H9 (cell line): ENCODE measurements at regions not wholly inside any gene's neighbourhood (a gene's known extent, or its start where the extent isn't known, plus 50 kb on each side); places are given as distances from the start of the nearest gene placed in this dataset.

Experiments
- DNase-seq: peaks from one replicate; pipeline ENCODE4 v3.0.0-alpha.2; 2017
- H2AFZ ChIP-seq: one replicate; pipeline ENCODE4 v1.6.1; 2013; ENCODE audit warnings: mild to moderate bottlenecking, low read length, control low read depth, moderate library complexity
- H2AK5ac ChIP-seq: 2 replicates; pipeline ENCODE4 v1.6.1; 2013; ENCODE audit warnings: low read length, control low read depth, mixed read lengths; ENCODE audit not compliant: insufficient read length
- H2BK120ac ChIP-seq: one replicate; pipeline ENCODE4 v1.6.1; 2013; ENCODE audit warnings: low read depth, mild to moderate bottlenecking, low read length, control low read depth, inconsistent platforms; ENCODE audit not compliant: poor library complexity, severe bottlenecking
- H2BK12ac ChIP-seq: 2 replicates; pipeline ENCODE4 v1.6.1; 2013; ENCODE audit warnings: low read length, control low read depth, mixed read lengths, low read depth; ENCODE audit not compliant: insufficient read length
- H2BK15ac ChIP-seq: 2 replicates; pipeline ENCODE4 v1.6.1; 2013; ENCODE audit warnings: low read depth, low read length, control low read depth
- H2BK20ac ChIP-seq: one replicate; pipeline ENCODE4 v1.6.1; 2013; ENCODE audit warnings: low read depth, mild to moderate bottlenecking, low read length, control low read depth, inconsistent platforms; ENCODE audit not compliant: poor library complexity, severe bottlenecking
- H2BK5ac ChIP-seq: 2 replicates; pipeline ENCODE4 v1.6.1; 2013; ENCODE audit warnings: low read length, control low read depth, mixed read lengths; ENCODE audit not compliant: insufficient read length
- H3K14ac ChIP-seq: 2 replicates; pipeline ENCODE4 v1.6.1; 2013; ENCODE audit warnings: low read length, control low read depth; ENCODE audit not compliant: insufficient read depth
- H3K18ac ChIP-seq: 2 replicates; pipeline ENCODE4 v1.6.1; 2013; ENCODE audit warnings: low read depth, mild to moderate bottlenecking, mixed read lengths, low read length, control low read depth; ENCODE audit not compliant: insufficient read length
- H3K23ac ChIP-seq: 2 replicates; pipeline ENCODE4 v1.6.1; 2013; ENCODE audit warnings: low read length, control low read depth, mixed read lengths, low read depth; ENCODE audit not compliant: insufficient read length
- H3K23me2 ChIP-seq: 2 replicates; pipeline ENCODE4 v1.6.1; 2013; ENCODE audit warnings: low read depth, mild to moderate bottlenecking, mixed read lengths, low read length, control low read depth; ENCODE audit not compliant: insufficient read length, poor library complexity, severe bottlenecking
- H3K27ac ChIP-seq: 2 replicates; pipeline ENCODE4 v1.5.1; 2013; ENCODE audit warnings: low read length, control low read depth, mixed read lengths, low read depth; ENCODE audit not compliant: insufficient read length
- H3K27me3 ChIP-seq: 2 replicates; pipeline ENCODE4 v1.6.1; 2013; ENCODE audit warnings: low read length, control low read depth, inconsistent platforms; ENCODE audit not compliant: insufficient read depth
- H3K4ac ChIP-seq: 2 replicates; pipeline ENCODE4 v1.6.1; 2013; ENCODE audit warnings: low read depth, mild to moderate bottlenecking, control low read depth, inconsistent platforms, low read length, moderate library complexity
- H3K4me1 ChIP-seq: 2 replicates; pipeline ENCODE4 v1.6.1; 2013; ENCODE audit warnings: low read length, control low read depth, inconsistent platforms; ENCODE audit not compliant: insufficient read depth
- H3K4me2 ChIP-seq: 2 replicates; pipeline ENCODE4 v1.6.1; 2013; ENCODE audit warnings: low read length, control low read depth, mixed read lengths; ENCODE audit not compliant: insufficient read length, insufficient read depth
- H3K56ac ChIP-seq: 2 replicates; pipeline ENCODE4 v1.6.1; 2013; ENCODE audit warnings: low read depth, mild to moderate bottlenecking, mixed read lengths, low read length, control low read depth; ENCODE audit not compliant: insufficient read length
- H3K79me1 ChIP-seq: 2 replicates; pipeline ENCODE4 v1.6.1; 2013; ENCODE audit warnings: low read depth, mild to moderate bottlenecking, moderate library complexity, low read length, control low read depth, inconsistent platforms; ENCODE audit not compliant: insufficient read depth, poor library complexity, severe bottlenecking
- H3K79me2 ChIP-seq: 2 replicates; pipeline ENCODE4 v1.6.1; 2013; ENCODE audit warnings: low read length, control low read depth, inconsistent platforms; ENCODE audit not compliant: insufficient read depth
- H3K9ac ChIP-seq: 2 replicates; pipeline ENCODE4 v1.6.1; 2013; ENCODE audit warnings: low read length, control low read depth, mixed read lengths; ENCODE audit not compliant: insufficient read length; ENCODE audit errors: extremely low read depth
- H3K9me3 ChIP-seq: one replicate; pipeline ENCODE4 v1.6.1; 2013; ENCODE audit warnings: low read depth, low read length, inconsistent platforms; ENCODE audit not compliant: control insufficient read depth
- H3T11ph ChIP-seq: one replicate; pipeline ENCODE4 v1.6.1; 2013; ENCODE audit warnings: mild to moderate bottlenecking, low read length, control low read depth, inconsistent platforms
- H4K20me1 ChIP-seq: one replicate; pipeline ENCODE4 v1.6.1; 2013; ENCODE audit not compliant: control insufficient read depth, insufficient read length, insufficient read depth
- H4K5ac ChIP-seq: 2 replicates; pipeline ENCODE4 v1.6.1; 2013; ENCODE audit warnings: low read depth, mild to moderate bottlenecking, mixed read lengths, low read length, control low read depth; ENCODE audit not compliant: insufficient read length
- H4K8ac ChIP-seq: replicated peaks from 2 replicates; pipeline ENCODE4 v1.6.1; 2013; ENCODE audit warnings: low read length, control low read depth, mixed read lengths, low read depth; ENCODE audit not compliant: insufficient read length
- H4K91ac ChIP-seq: 2 replicates; pipeline ENCODE4 v1.6.1; 2013; ENCODE audit warnings: low read depth, mild to moderate bottlenecking, moderate library complexity, mixed read lengths, low read length, control low read depth; ENCODE audit not compliant: insufficient read length
- H3K27ac Mint-ChIP-seq, 3 experiments: 2 replicates in 2 of 3; 3 replicates in 1 of 3; pipeline ENCODE4 v1.8.0; 2020 to 2021; ENCODE audit warnings: mixed read lengths in 3 of 3, mild to moderate bottlenecking in 1 of 3, moderate library complexity in 1 of 3
- H3K27me3 Mint-ChIP-seq: 2 replicates; pipeline ENCODE4 v1.8.0; 2021; ENCODE audit warnings: low read depth, mild to moderate bottlenecking, moderate library complexity, mixed read lengths
- H3K36me3 Mint-ChIP-seq, 3 experiments: 2 replicates in 2 of 3; 3 replicates in 1 of 3; pipeline ENCODE4 v1.8.0; 2020 to 2021; ENCODE audit warnings: low read depth in 3 of 3, mixed read lengths in 3 of 3; ENCODE audit not compliant: insufficient read depth in 1 of 3
- H3K4me1 Mint-ChIP-seq, 2 experiments: 2 replicates each; pipeline ENCODE4 v1.8.0; 2020; ENCODE audit warnings: mixed read lengths in 2 of 2
- H3K4me3 Mint-ChIP-seq, 2 experiments: 2 replicates in 1 of 2; 3 replicates in 1 of 2; pipeline ENCODE4 v1.8.0; 2020 to 2021; ENCODE audit warnings: mild to moderate bottlenecking in 2 of 2, mixed read lengths in 2 of 2, moderate library complexity in 1 of 2
- H3K9me3 Mint-ChIP-seq, 2 experiments: 2 replicates in 1 of 2; 3 replicates in 1 of 2; pipeline ENCODE4 v1.8.0; 2020; ENCODE audit warnings: mild to moderate bottlenecking in 2 of 2, mixed read lengths in 2 of 2, moderate library complexity in 1 of 2
- WGBS: extraction: QIAGEN DNeasy Blood & Tissue Kit; methylation state at CpG from one replicate; pipeline ENCODE4 v1.1.7; 2013; ENCODE audit warnings: missing lambda C conversion rate, low lambda C conversion rate, mixed read lengths; ENCODE audit not compliant: insufficient read length; ENCODE audit errors: extremely low coverage; 5-methylcytosine and 5-hydroxymethylcytosine counted together
- TF ChIP-seq, protein P1 (sequence below): fragments of 200-600 bp; sonication (generic); conservative IDR thresholded peaks from 3 replicates; pipeline ENCODE4 v1.8.0; 2021; ENCODE audit warnings: antibody characterized with exemption, mild to moderate bottlenecking

DNA sequence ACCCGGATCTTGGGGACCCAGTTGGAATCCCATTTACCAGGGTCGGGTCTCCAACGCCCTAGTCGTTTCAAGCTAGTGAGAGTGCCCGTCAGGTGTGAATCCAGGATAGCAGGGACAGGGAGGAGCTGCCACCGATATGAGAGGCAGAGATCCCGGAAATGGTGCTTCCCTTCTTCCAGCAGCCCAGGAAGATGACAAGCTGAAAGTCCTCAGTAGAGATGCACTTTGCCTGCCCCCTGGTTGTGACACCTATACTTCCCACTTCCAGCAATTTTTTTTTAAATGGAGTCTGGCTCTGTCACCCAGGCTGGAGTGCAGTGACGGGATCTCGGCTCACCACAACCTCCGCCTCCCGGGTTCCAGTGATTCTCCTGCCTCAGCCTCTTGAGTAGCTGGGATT lies 503.0 kb downstream of the NTRK3 start:
- TF ChIP-seq, protein P1, sequence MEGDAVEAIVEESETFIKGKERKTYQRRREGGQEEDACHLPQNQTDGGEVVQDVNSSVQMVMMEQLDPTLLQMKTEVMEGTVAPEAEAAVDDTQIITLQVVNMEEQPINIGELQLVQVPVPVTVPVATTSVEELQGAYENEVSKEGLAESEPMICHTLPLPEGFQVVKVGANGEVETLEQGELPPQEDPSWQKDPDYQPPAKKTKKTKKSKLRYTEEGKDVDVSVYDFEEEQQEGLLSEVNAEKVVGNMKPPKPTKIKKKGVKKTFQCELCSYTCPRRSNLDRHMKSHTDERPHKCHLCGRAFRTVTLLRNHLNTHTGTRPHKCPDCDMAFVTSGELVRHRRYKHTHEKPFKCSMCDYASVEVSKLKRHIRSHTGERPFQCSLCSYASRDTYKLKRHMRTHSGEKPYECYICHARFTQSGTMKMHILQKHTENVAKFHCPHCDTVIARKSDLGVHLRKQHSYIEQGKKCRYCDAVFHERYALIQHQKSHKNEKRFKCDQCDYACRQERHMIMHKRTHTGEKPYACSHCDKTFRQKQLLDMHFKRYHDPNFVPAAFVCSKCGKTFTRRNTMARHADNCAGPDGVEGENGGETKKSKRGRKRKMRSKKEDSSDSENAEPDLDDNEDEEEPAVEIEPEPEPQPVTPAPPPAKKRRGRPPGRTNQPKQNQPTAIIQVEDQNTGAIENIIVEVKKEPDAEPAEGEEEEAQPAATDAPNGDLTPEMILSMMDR = peak; percentile 29; the same call in 1 of the 3 replicates
- H3K4me2 ChIP-seq = no peak overlapping the region
- no peak overlapping the region for H2BK12ac ChIP-seq
- no peak overlapping the region for H3K27ac ChIP-seq
- no peak overlapping the region for H2BK20ac ChIP-seq
- no CpG with 5 or more reads among the region's 11 CpGs for WGBS
- no peak overlapping the region for H3K4ac ChIP-seq
- H3K9me3 ChIP-seq = no peaks in the 10 kb centered on the region
- no peak overlapping the region for H2BK120ac ChIP-seq
- no peak overlapping the region for H4K91ac ChIP-seq
- H3K4me1 ChIP-seq = no peaks in the 10 kb centered on the region
- no peak overlapping the region for H2BK15ac ChIP-seq
- no peak overlapping the region for H2AFZ ChIP-seq
- no peak overlapping the region for H3K18ac ChIP-seq
- H3K9ac ChIP-seq = no peak overlapping the region
- no peaks in the 10 kb centered on the region for H3K23me2 ChIP-seq
- no peak overlapping the region for H4K5ac ChIP-seq
- no peak overlapping the region for H3T11ph ChIP-seq
- peaks cover 2% of the 10 kb centered on the region for H4K20me1 ChIP-seq
- H3K79me2 ChIP-seq = no peaks in the 10 kb centered on the region
- H3K14ac ChIP-seq = no peak overlapping the region
- no peaks in the 10 kb centered on the region; the same call in 1 of the 2 replicates for H3K27me3 Mint-ChIP-seq
- H3K27ac Mint-ChIP-seq = no peak overlapping the region
- no peaks in the 10 kb centered on the region for H3K79me1 ChIP-seq
- no peak overlapping the region for H2BK5ac ChIP-seq
- H3K23ac ChIP-seq = no peak overlapping the region
- no peaks in the 10 kb centered on the region for H3K27me3 ChIP-seq
- DNase-seq = peak; percentile 42
- no peak overlapping the region for H2AK5ac ChIP-seq
- no peaks in the 10 kb centered on the region for H3K36me3 Mint-ChIP-seq
- H3K9me3 Mint-ChIP-seq = no peaks in the 10 kb centered on the region
- no peak overlapping the region for H4K8ac ChIP-seq
- no peak overlapping the region for H3K4me3 Mint-ChIP-seq
- H3K56ac ChIP-seq = no peak overlapping the region
- H3K4me1 Mint-ChIP-seq = no peaks in the 10 kb centered on the region
